Ascending aorta (tissue), 2 donors: ENCODE measurements at regions not wholly inside any gene's neighbourhood (a gene's known extent, or its start where the extent isn't known, plus 50 kb on each side); places are given as distances from the start of the nearest gene placed in this dataset.

ENCODE experiments used
- DNase-seq, 2 donors: peaks; one replicate each; pipeline ENCODE4 v3.0.0-alpha.2; 2019; ENCODE audit warnings: low spot score in 2 of 2
- H3K27ac ChIP-seq, 2 donors: fragments of 200-600 bp; sonication (generic); one replicate each; pipeline ENCODE4 v1.5.1; 2016 to 2017; ENCODE audit warnings: mild to moderate bottlenecking in 1 of 2
- H3K27me3 ChIP-seq: fragments of 200-600 bp; sonication (generic); one replicate; pipeline ENCODE4 v1.5.1; 2017
- H3K36me3 ChIP-seq, 2 donors: fragments of 200-600 bp; sonication (generic); one replicate each; pipeline ENCODE4 v1.5.1; 2016
- H3K4me1 ChIP-seq, 2 donors: fragments of 200-600 bp; sonication (generic); one replicate each; pipeline ENCODE4 v1.5.1; 2016 to 2017; ENCODE audit warnings: mild to moderate bottlenecking in 1 of 2
- H3K4me3 ChIP-seq, 2 donors: fragments of 200-600 bp; sonication (generic); one replicate each; pipeline ENCODE4 v1.5.1; 2016 to 2017; ENCODE audit warnings: mild to moderate bottlenecking in 1 of 2
- H3K9me3 ChIP-seq, 2 donors: fragments of 200-600 bp; sonication (generic); one replicate each; pipeline ENCODE4 v1.5.1; 2016
- CTCF ChIP-seq, 3 experiments: fragments of 200-600 bp in 2 of 3; fragments of 450-650 bp in 1 of 3; sonication (generic) in 2 of 3; IDR thresholded peaks; one replicate each; pipeline ENCODE4 v1.5.1; 2016 to 2019; ENCODE audit warnings: antibody characterized with exemption in 3 of 3, mild to moderate bottlenecking in 1 of 3, moderate library complexity in 1 of 3
- intact Hi-C: fragments of 100-400 bp; cut with DNase I; formaldehyde crosslinking; loops from one replicate; pipeline ENCODE4 v1.15.1; 2023

GRCh38 chr5:72030237-72030636 is 77.0 kb upstream of the MAP1B start:
- H3K27me3 ChIP-seq = no peaks in the 10 kb centered on the region
- no peaks in the 10 kb centered on the region for H3K36me3 ChIP-seq
- DNase-seq = no peak
- H3K9me3 ChIP-seq = no peaks in the 10 kb centered on the region
- no peak overlapping the region for H3K27ac ChIP-seq
- TF ChIP-seq CTCF (IDR thresholded peaks at IDR 0.05) = no peak
- H3K4me1 ChIP-seq = no peaks in the 10 kb centered on the region
- intact Hi-C loops = no loop called here
- no peak overlapping the region for H3K4me3 ChIP-seq

GRCh38 chr5:72032788-72033187 is 74.5 kb upstream of the MAP1B start:
- Histone ChIP-seq H3K36me3 (no peaks in the 10 kb centered on the region), H3K4me1 (peaks cover 0 to 5% of the 10 kb centered on the region in 2 donors), H3K27ac (no peak overlapping the region), H3K27me3 (no peaks in the 10 kb centered on the region), H3K9me3 (no peaks in the 10 kb centered on the region), H3K4me3 (no peak overlapping the region)
- intact Hi-C loops = no loop called here
- no peak for DNase-seq
- no peak for TF ChIP-seq CTCF (IDR thresholded peaks at IDR 0.05)

GRCh38 chr5:72034770-72035169 is 72.5 kb upstream of the MAP1B start:
- Histone ChIP-seq H3K9me3 (no peaks in the 10 kb centered on the region), H3K36me3 (no peaks in the 10 kb centered on the region), H3K27ac (no peak overlapping the region), H3K4me1 (peaks cover 0 to 5% of the 10 kb centered on the region in 2 donors), H3K4me3 (no peak overlapping the region), H3K27me3 (no peaks in the 10 kb centered on the region)
- TF ChIP-seq CTCF (IDR thresholded peaks at IDR 0.05) = no peak
- intact Hi-C loops = no loop called here
- no peak for DNase-seq

GRCh38 chr5:72035831-72036230 is 71.4 kb upstream of the MAP1B start:
- Histone ChIP-seq H3K4me1 (peaks cover 0 to 5% of the 10 kb centered on the region in 2 donors), H3K27ac (no peak overlapping the region), H3K9me3 (no peaks in the 10 kb centered on the region), H3K27me3 (no peaks in the 10 kb centered on the region), H3K36me3 (no peaks in the 10 kb centered on the region), H3K4me3 (no peak overlapping the region)
- no peak for DNase-seq
- TF ChIP-seq CTCF (IDR thresholded peaks at IDR 0.05) = no peak
- intact Hi-C loops = no loop called here

GRCh38 chr5:72036951-72037350 is 70.3 kb upstream of the MAP1B start:
- H3K9me3 ChIP-seq = no peaks in the 10 kb centered on the region
- H3K4me3 ChIP-seq = no peak overlapping the region
- peaks cover 0 to 5% of the 10 kb centered on the region in 2 donors for H3K4me1 ChIP-seq
- no peaks in the 10 kb centered on the region for H3K27me3 ChIP-seq
- H3K36me3 ChIP-seq = no peaks in the 10 kb centered on the region
- intact Hi-C loops = no loop called here
- H3K27ac ChIP-seq = no peak overlapping the region
- no peak for DNase-seq
- TF ChIP-seq CTCF (IDR thresholded peaks at IDR 0.05) = no peak

GRCh38 chr5:72040513-72040912 is 66.8 kb upstream of the MAP1B start:
- DNase-seq = no peak
- no peaks in the 10 kb centered on the region for H3K9me3 ChIP-seq
- H3K4me1 ChIP-seq = peaks cover 0 to 5% of the 10 kb centered on the region in 2 donors
- no peak for TF ChIP-seq CTCF (IDR thresholded peaks at IDR 0.05)
- intact Hi-C loops = no loop called here
- no peak overlapping the region for H3K27ac ChIP-seq
- no peak overlapping the region for H3K4me3 ChIP-seq
- H3K36me3 ChIP-seq = no peaks in the 10 kb centered on the region
- no peaks in the 10 kb centered on the region for H3K27me3 ChIP-seq
